Psoas muscle (tissue), 7 donors: ENCODE measurements at regions not wholly inside any gene's neighbourhood (a gene's known extent, or its start where the extent isn't known, plus 50 kb on each side); places are given as distances from the start of the nearest gene placed in this dataset.
A peak's percentile ranks its signal among the peaks of the same experiment; 100 is the strongest.

ENCODE experiments used
- ATAC-seq, 4 donors: fragments of 200-7000 bp; cut with Tn5 transposase; one replicate each; pipeline ENCODE4 v1.9.1; 2020; ENCODE audit warnings: moderate library complexity in 3 of 4, mild to moderate bottlenecking in 2 of 4
- DNase-seq, 2 donors: peaks; one replicate each; pipeline ENCODE4 v3.0.0-alpha.2; 2020
- H3K27ac ChIP-seq: fragments of 200-600 bp; one replicate; pipeline ENCODE4 v1.8.0; 2022
- H3K27me3 ChIP-seq, 3 donors: fragments of 200-600 bp in 1 of 3; one replicate each; pipeline versions ENCODE4 v1.6.1 to v1.8.0; 2013 to 2022; ENCODE audit warnings: low read length in 2 of 3, mild to moderate bottlenecking in 2 of 3, moderate library complexity in 1 of 3; ENCODE audit not compliant: insufficient read depth in 3 of 3
- H3K36me3 ChIP-seq, 2 donors: fragments of 200-600 bp in 1 of 2; one replicate each; pipeline versions ENCODE4 v1.6.1 to v1.8.0; 2013 to 2022; ENCODE audit warnings: low read depth in 1 of 2, mild to moderate bottlenecking in 1 of 2, moderate library complexity in 1 of 2; ENCODE audit not compliant: insufficient read depth in 1 of 2
- H3K4me1 ChIP-seq: fragments of 200-600 bp; one replicate; pipeline ENCODE4 v1.8.0; 2022
- H3K4me3 ChIP-seq: fragments of 200-600 bp; one replicate; pipeline ENCODE4 v1.8.0; 2022; ENCODE audit warnings: mild to moderate bottlenecking
- H3K9me3 ChIP-seq: fragments of 200-600 bp; one replicate; pipeline ENCODE4 v1.8.0; 2022
- WGBS, 3 donors: extraction: QIAGEN DNeasy Blood & Tissue Kit; methylation state at CpG; one replicate each; pipeline versions ENCODE4 v1.1.6 to v1.1.7; 2013; 5-methylcytosine and 5-hydroxymethylcytosine counted together
- intact Hi-C, 2 donors: fragments of 100-400 bp; cut with DNase I; formaldehyde crosslinking; loops; one replicate each; pipeline versions ENCODE4 v1.11.0 to v1.14.2; 2022
- TF ChIP-seq, protein P1 (sequence below): fragments of 200-600 bp; IDR thresholded peaks from one replicate; pipeline ENCODE4 v1.8.0; 2022; ENCODE audit warnings: antibody characterized with exemption
- donor health status: healthy with polysubstance abuse.
- donor health status: DM: no; HTN: no; CAD: no; lungs with moderate emphysema.
- donor health status: Bipolar disorder and iron deficiency.
- donor health status: healthy.
- donor health status: DM: yes; HTN: yes; CAD: no.
- donor health status: DM: no; HTN: no; CAD: no.
- donor health status: DM: yes; HTN: yes; CAD: no.

DNA sequence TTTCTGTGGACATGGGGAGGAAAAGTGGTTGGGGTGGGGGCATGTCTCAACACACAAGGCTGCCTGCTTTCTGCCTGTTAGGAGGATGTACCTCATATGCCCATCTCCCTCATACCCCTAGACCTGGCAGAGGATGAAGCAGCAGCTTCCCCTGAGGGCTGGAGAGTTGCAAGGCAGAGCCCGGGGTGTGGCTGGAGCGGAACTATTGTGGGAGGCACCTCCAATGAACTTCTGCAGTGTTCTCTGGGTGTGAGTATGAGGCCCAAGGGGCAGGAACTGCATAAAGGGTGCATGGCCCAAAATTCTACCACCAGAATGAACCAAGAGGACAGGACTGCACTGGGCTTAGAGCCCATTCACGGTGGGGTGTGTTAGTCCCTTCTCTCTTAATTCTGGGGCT lies 296.3 kb upstream of the SIX2 start:
- WGBS, 3 donors: 76 to 86% (median 77%) methylated on average over 3 of the region's 3 CpGs
- Histone ChIP-seq H3K27me3 (no peaks in the 10 kb centered on the region), H3K36me3 (no peaks in the 10 kb centered on the region), H3K4me3 (no peak overlapping the region), H3K27ac (no peak overlapping the region), H3K4me1 (peaks cover 8% of the 10 kb centered on the region), H3K9me3 (no peaks in the 10 kb centered on the region)
- no peak for DNase-seq
- no peak for ATAC-seq
- intact Hi-C loops: no loop called here
- TF ChIP-seq, protein P1, sequence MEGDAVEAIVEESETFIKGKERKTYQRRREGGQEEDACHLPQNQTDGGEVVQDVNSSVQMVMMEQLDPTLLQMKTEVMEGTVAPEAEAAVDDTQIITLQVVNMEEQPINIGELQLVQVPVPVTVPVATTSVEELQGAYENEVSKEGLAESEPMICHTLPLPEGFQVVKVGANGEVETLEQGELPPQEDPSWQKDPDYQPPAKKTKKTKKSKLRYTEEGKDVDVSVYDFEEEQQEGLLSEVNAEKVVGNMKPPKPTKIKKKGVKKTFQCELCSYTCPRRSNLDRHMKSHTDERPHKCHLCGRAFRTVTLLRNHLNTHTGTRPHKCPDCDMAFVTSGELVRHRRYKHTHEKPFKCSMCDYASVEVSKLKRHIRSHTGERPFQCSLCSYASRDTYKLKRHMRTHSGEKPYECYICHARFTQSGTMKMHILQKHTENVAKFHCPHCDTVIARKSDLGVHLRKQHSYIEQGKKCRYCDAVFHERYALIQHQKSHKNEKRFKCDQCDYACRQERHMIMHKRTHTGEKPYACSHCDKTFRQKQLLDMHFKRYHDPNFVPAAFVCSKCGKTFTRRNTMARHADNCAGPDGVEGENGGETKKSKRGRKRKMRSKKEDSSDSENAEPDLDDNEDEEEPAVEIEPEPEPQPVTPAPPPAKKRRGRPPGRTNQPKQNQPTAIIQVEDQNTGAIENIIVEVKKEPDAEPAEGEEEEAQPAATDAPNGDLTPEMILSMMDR: no peak

DNA sequence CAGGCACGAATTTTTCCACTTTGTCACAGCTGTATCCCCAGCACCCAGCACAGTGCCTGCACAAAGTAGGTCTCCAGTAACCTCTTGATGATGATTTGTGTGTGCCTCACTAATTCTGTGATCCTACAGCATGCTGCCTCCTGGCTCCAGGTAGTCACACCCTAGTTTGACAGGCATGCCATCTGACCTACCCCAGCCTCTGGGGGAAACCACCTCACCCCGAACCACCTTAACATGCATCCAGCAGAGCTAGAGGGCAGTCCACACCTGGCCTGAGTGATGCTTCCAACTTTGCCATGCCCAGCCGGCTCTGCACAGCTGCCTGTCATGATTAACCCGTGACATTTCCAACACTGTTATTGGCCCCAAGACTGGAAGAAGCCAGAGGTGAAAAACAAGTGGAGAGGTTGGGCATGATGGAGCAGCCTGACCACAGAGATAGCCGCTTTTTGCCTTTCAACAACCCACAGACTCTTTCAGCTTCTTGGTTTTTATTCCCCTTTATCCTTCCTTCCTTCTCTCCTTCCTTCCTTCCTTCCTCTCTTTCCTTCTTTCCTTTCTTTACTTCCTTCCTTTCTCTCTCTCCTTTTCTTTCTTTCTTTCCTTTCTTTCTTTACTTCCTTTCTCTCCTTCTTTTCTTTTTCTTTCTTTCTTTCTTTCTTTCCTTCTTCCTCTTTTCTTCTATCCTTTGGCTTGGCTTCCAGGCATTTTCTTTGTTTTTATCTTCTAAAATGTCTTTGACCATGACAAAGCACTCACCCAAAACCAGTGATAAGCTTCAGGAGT lies 294.4 kb upstream of the SIX2 start:
- H3K4me3 ChIP-seq: no peak overlapping the region
- no peaks in the 10 kb centered on the region for H3K27me3 ChIP-seq
- TF ChIP-seq, protein P1: no peak
- ATAC-seq (no peak), DNase-seq (no peak)
- peaks cover 8% of the 10 kb centered on the region for H3K4me1 ChIP-seq
- intact Hi-C loops: no loop called here
- H3K9me3 ChIP-seq: no peaks in the 10 kb centered on the region
- 67 to 79% (median 69%) methylated on average over 5 of the region's 5 CpGs for WGBS, 3 donors
- no peak overlapping the region for H3K27ac ChIP-seq
- H3K36me3 ChIP-seq: no peaks in the 10 kb centered on the region

GRCh38 chr2:45301307-45302277 lies 292.3 kb upstream of the SIX2 start:
- Histone ChIP-seq H3K36me3 (no peaks in the 10 kb centered on the region), H3K9me3 (no peaks in the 10 kb centered on the region), H3K27me3 (no peaks in the 10 kb centered on the region), H3K27ac (no peak overlapping the region), H3K4me3 (no peak overlapping the region), H3K4me1 (peaks cover 8% of the 10 kb centered on the region)
- intact Hi-C loops: no loop called here
- WGBS, 3 donors: 45 to 55% (median 54%) methylated on average over 19 of the region's 19 CpGs
- TF ChIP-seq, protein P1: no peak
- ATAC-seq (peak in 3 of 4 donors; percentile 67 to 74 (median 70)), DNase-seq (no peak)

DNA sequence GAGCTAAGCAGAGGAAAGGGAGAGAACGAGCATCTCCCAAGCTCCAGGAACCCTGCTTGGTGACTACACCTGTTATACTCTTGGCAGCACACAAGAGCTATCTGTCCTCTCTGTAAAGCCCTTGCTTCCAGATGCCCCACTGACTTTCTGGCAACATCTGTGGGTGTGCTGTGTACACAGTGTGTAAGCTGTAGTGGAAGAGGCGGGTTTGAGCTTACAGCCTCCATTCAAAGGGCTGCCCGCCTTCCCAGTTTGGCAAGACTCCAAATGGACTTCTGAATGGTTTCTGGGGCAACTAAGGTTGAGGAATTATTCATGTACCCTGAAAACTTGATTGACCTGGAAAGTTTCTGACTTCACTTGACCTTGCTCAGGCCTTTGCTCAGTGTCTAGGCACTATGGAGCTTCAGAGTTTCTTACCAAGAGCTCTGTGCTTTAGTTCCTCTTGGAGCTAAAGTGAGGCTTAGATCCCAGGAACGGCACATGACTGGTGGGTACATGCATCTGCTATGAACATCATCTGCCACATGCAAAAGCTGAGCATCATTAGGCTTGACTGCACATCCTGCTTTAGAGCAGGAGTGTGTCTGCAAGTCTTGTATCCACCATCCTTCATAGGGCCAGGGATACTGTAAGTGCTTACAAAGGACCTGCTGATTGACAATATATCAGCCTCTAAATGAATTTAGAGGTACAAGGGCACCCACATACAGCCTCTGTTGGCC lies 290.9 kb upstream of the SIX2 start:
- H3K9me3 ChIP-seq: no peaks in the 10 kb centered on the region
- H3K4me3 ChIP-seq: no peak overlapping the region
- 48 to 68% (median 54%) methylated on average over 4 of the region's 4 CpGs for WGBS, 3 donors
- no peaks in the 10 kb centered on the region for H3K36me3 ChIP-seq
- peaks cover 8% of the 10 kb centered on the region for H3K4me1 ChIP-seq
- ATAC-seq (peak in 1 of 4 donors; percentile 35), DNase-seq (no peak)
- no peaks in the 10 kb centered on the region for H3K27me3 ChIP-seq
- no peak overlapping the region for H3K27ac ChIP-seq
- TF ChIP-seq, protein P1: no peak
- intact Hi-C loops: no loop called here
